Chondrocyte (in vitro differentiated cells): ENCODE measurements at regions not wholly inside any gene's neighbourhood (a gene's known extent, or its start where the extent isn't known, plus 50 kb on each side); places are given as distances from the start of the nearest gene placed in this dataset.

Experiments
- DNase-seq: peaks from one replicate; pipeline ENCODE4 v3.0.0; 2021; ENCODE audit warnings: mixed read lengths, low spot score
- H3K27ac Mint-ChIP-seq: one replicate; pipeline ENCODE4 v1.8.0; 2021; ENCODE audit warnings: mild to moderate bottlenecking, moderate library complexity, mixed read lengths; ENCODE audit not compliant: unreplicated experiment
- H3K27me3 Mint-ChIP-seq: 2 replicates; pipeline ENCODE4 v1.8.0; 2021; ENCODE audit warnings: low read depth, mixed read lengths
- H3K36me3 Mint-ChIP-seq: 2 replicates; pipeline ENCODE4 v1.8.0; 2021; ENCODE audit warnings: low read depth, mixed read lengths
- H3K4me1 Mint-ChIP-seq: 2 replicates; pipeline ENCODE4 v1.8.0; 2021; ENCODE audit warnings: low read depth, mild to moderate bottlenecking, mixed read lengths
- H3K4me3 Mint-ChIP-seq: one replicate; pipeline ENCODE4 v1.8.0; 2021; ENCODE audit warnings: mild to moderate bottlenecking, moderate library complexity, mixed read lengths; ENCODE audit not compliant: unreplicated experiment
- H3K9me3 Mint-ChIP-seq: 2 replicates; pipeline ENCODE4 v1.8.0; 2021; ENCODE audit warnings: low read depth, mixed read lengths
- TF ChIP-seq, protein P1 (sequence below): fragments of 200-600 bp; sonication (generic); IDR thresholded peaks from 2 replicates; pipeline ENCODE4 v1.5.0; 2021; ENCODE audit warnings: antibody characterized with exemption, mild to moderate bottlenecking, moderate library complexity

- H3K27ac Mint-ChIP-seq, result peak overlapping the region; percentile 2
- H3K9me3 Mint-ChIP-seq, result peaks cover 6% of the 10 kb centered on the region
- peaks cover 23% of the 10 kb centered on the region for H3K4me1 Mint-ChIP-seq
- TF ChIP-seq, protein P1, sequence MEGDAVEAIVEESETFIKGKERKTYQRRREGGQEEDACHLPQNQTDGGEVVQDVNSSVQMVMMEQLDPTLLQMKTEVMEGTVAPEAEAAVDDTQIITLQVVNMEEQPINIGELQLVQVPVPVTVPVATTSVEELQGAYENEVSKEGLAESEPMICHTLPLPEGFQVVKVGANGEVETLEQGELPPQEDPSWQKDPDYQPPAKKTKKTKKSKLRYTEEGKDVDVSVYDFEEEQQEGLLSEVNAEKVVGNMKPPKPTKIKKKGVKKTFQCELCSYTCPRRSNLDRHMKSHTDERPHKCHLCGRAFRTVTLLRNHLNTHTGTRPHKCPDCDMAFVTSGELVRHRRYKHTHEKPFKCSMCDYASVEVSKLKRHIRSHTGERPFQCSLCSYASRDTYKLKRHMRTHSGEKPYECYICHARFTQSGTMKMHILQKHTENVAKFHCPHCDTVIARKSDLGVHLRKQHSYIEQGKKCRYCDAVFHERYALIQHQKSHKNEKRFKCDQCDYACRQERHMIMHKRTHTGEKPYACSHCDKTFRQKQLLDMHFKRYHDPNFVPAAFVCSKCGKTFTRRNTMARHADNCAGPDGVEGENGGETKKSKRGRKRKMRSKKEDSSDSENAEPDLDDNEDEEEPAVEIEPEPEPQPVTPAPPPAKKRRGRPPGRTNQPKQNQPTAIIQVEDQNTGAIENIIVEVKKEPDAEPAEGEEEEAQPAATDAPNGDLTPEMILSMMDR, result no peak
- no peaks in the 10 kb centered on the region for H3K36me3 Mint-ChIP-seq
- DNase-seq, result no peak
- no peak overlapping the region for H3K4me3 Mint-ChIP-seq
- H3K27me3 Mint-ChIP-seq, result no peaks in the 10 kb centered on the region
Observed at GRCh38 chr17:14762736-14763479, 462.0 kb downstream of the HS3ST3B1 start.

GRCh38 chr17:14760719-14761411, 460.0 kb downstream of the HS3ST3B1 start:
- no peaks in the 10 kb centered on the region for H3K36me3 Mint-ChIP-seq
- no peak overlapping the region for H3K4me3 Mint-ChIP-seq
- H3K4me1 Mint-ChIP-seq, result peaks cover 23% of the 10 kb centered on the region
- no peaks in the 10 kb centered on the region for H3K27me3 Mint-ChIP-seq
- H3K9me3 Mint-ChIP-seq, result peaks cover 6% of the 10 kb centered on the region
- peak overlapping the region; percentile 38 for H3K27ac Mint-ChIP-seq
- TF ChIP-seq, protein P1, result no peak
- no peak for DNase-seq

DNA sequence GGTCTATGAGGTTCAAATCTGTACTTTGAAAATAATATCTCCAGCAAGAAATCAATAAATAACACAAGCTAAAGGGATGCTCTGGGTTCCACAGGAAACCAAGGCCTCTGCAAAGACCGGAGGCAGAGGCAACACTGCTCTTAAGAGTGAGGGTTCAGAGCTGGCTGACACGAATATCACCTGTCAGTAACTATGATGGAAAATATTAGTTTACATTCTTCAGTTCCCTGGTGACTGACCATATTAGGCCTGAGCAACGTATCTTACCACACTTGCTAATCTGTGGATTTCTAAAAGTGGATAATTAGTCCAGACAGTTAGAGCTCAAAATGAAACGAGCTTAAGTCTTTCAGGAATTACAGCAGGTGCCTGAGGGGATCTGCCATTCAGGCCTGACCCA, 459.3 kb downstream of the HS3ST3B1 start:
- TF ChIP-seq, protein P1, result no peak
- Mint-ChIP-seq H3K4me1 (peaks cover 23% of the 10 kb centered on the region), H3K27me3 (no peaks in the 10 kb centered on the region), H3K27ac (peak overlapping the region; percentile 38), H3K36me3 (no peaks in the 10 kb centered on the region), H3K9me3 (peaks cover 6% of the 10 kb centered on the region), H3K4me3 (no peak overlapping the region)
- DNase-seq, result no peak

- H3K4me3 Mint-ChIP-seq, result no peak overlapping the region
- TF ChIP-seq, protein P1, result no peak
- no peak for DNase-seq
- H3K36me3 Mint-ChIP-seq, result no peaks in the 10 kb centered on the region
- no peak overlapping the region for H3K27ac Mint-ChIP-seq
- H3K9me3 Mint-ChIP-seq, result peaks cover 6% of the 10 kb centered on the region
- H3K4me1 Mint-ChIP-seq, result peaks cover 23% of the 10 kb centered on the region
- H3K27me3 Mint-ChIP-seq, result no peaks in the 10 kb centered on the region
Observed at GRCh38 chr17:14759325-14759724, 458.4 kb downstream of the HS3ST3B1 start.

DNA sequence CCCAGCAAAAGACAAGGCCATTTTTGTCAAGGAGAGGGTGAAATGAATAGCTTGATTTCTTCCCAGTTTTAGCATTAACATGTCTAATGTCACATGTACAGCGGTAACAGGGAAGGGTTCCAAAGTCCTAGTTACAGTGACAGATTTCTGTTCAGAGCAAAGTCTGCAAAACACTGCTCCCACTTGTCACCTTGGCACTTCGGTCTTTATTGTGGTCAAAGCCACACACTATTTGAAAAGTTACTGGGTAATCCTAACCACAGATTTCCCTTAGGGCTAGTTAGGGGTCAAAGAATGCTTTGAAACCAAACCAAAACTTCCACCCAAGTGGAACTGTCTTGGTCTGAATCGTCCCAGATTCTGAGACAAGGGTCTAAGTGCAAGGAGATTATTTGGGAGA, 455.6 kb downstream of the HS3ST3B1 start:
- TF ChIP-seq, protein P1, result no peak
- DNase-seq, result no peak
- H3K4me3 Mint-ChIP-seq, result no peak overlapping the region
- no peaks in the 10 kb centered on the region for H3K9me3 Mint-ChIP-seq
- H3K4me1 Mint-ChIP-seq, result peaks cover 15% of the 10 kb centered on the region
- H3K36me3 Mint-ChIP-seq, result no peaks in the 10 kb centered on the region
- no peak overlapping the region for H3K27ac Mint-ChIP-seq
- H3K27me3 Mint-ChIP-seq, result no peaks in the 10 kb centered on the region
